ENCODE measurements at regions not wholly inside any gene's neighbourhood (a gene's known extent, or its start where the extent isn't known, plus 50 kb on each side); places are given as distances from the start of the nearest gene placed in this dataset.

- no peak overlapping the region for H3K27ac ChIP-seq (ENCODE audit: low read depth in 1 of 2, low read length in 2 of 2)
- no peak overlapping the region for H3K4me3 ChIP-seq (ENCODE audit: low read length)
- intact Hi-C loops (cut with DNase I, micrococcal nuclease), result no loop called here
- no peak for TF ChIP-seq CTCF (IDR thresholded peaks at IDR 0.05)
- Mint-ChIP-seq H3K27me3 (peaks cover 4% of the 10 kb centered on the region), H3K36me3 (ENCODE audit: low read depth) (no peaks in the 10 kb centered on the region), H3K4me3 (no peak overlapping the region), H3K27ac (no peak overlapping the region), H3K4me1 (ENCODE audit: low read depth) (no peaks in the 10 kb centered on the region), H3K9me3 (no peaks in the 10 kb centered on the region)
- H3K27me3 ChIP-seq (ENCODE audit: control insufficient read depth in 1 of 2, insufficient read depth in 2 of 2, low read length in 2 of 2), result no peaks in the 10 kb centered on the region
- no peak for ATAC-seq (ENCODE audit: poor library complexity)
- DNase-seq, result no peak
- H3K9me3 ChIP-seq (ENCODE audit: control insufficient read depth in 1 of 2, insufficient read depth in 1 of 2, low read length in 2 of 2), result no peaks in the 10 kb centered on the region
- no peaks in the 10 kb centered on the region for H3K4me1 ChIP-seq (ENCODE audit: insufficient read depth, low read length)
- POLR2A ChIA-PET, result no interaction called here
- no peaks in the 10 kb centered on the region for H3K36me3 ChIP-seq (ENCODE audit: insufficient read depth, low read length)
- CTCF ChIA-PET, result no interaction called here
These were observed 64.2 kb downstream of the RBM43 start for GRCh38 chr2:151197184-151198108.

GRCh38 chr2:151193576-151193975, 68.1 kb downstream of the RBM43 start:
- Mint-ChIP-seq H3K27me3 (peaks cover 4% of the 10 kb centered on the region), H3K4me1 (ENCODE audit: low read depth) (peaks cover 8% of the 10 kb centered on the region), H3K27ac (no peak overlapping the region), H3K4me3 (no peak overlapping the region), H3K36me3 (ENCODE audit: low read depth) (no peaks in the 10 kb centered on the region), H3K9me3 (no peaks in the 10 kb centered on the region)
- H3K4me1 ChIP-seq (ENCODE audit: insufficient read depth, low read length), result no peaks in the 10 kb centered on the region
- DNase-seq, result no peak
- ChIA-PET CTCF (no interaction called here), POLR2A (no interaction called here)
- H3K36me3 ChIP-seq (ENCODE audit: insufficient read depth, low read length), result no peaks in the 10 kb centered on the region
- no peak overlapping the region for H3K27ac ChIP-seq (ENCODE audit: low read depth in 1 of 2, low read length in 2 of 2)
- no peaks in the 10 kb centered on the region for H3K27me3 ChIP-seq (ENCODE audit: control insufficient read depth in 1 of 2, insufficient read depth in 2 of 2, low read length in 2 of 2)
- TF ChIP-seq CTCF (IDR thresholded peaks at IDR 0.05), result no peak
- no peak for ATAC-seq (ENCODE audit: poor library complexity)
- H3K4me3 ChIP-seq (ENCODE audit: low read length), result no peak overlapping the region
- H3K9me3 ChIP-seq (ENCODE audit: control insufficient read depth in 1 of 2, insufficient read depth in 1 of 2, low read length in 2 of 2), result no peaks in the 10 kb centered on the region
- intact Hi-C loops (cut with DNase I, micrococcal nuclease), result no loop called here

- Mint-ChIP-seq H3K27ac (no peak overlapping the region), H3K4me3 (no peak overlapping the region), H3K36me3 (ENCODE audit: low read depth) (no peaks in the 10 kb centered on the region), H3K9me3 (no peaks in the 10 kb centered on the region), H3K27me3 (peaks cover 4% of the 10 kb centered on the region), H3K4me1 (ENCODE audit: low read depth) (peaks cover 8% of the 10 kb centered on the region)
- H3K9me3 ChIP-seq (ENCODE audit: control insufficient read depth in 1 of 2, insufficient read depth in 1 of 2, low read length in 2 of 2), result no peaks in the 10 kb centered on the region
- intact Hi-C loops (cut with DNase I, micrococcal nuclease), result no loop called here
- no peaks in the 10 kb centered on the region for H3K4me1 ChIP-seq (ENCODE audit: insufficient read depth, low read length)
- ChIA-PET CTCF (no interaction called here), POLR2A (no interaction called here)
- no peaks in the 10 kb centered on the region for H3K27me3 ChIP-seq (ENCODE audit: control insufficient read depth in 1 of 2, insufficient read depth in 2 of 2, low read length in 2 of 2)
- no peaks in the 10 kb centered on the region for H3K36me3 ChIP-seq (ENCODE audit: insufficient read depth, low read length)
- H3K4me3 ChIP-seq (ENCODE audit: low read length), result no peak overlapping the region
- H3K27ac ChIP-seq (ENCODE audit: low read depth in 1 of 2, low read length in 2 of 2), result no peak overlapping the region
- ATAC-seq (ENCODE audit: poor library complexity) (no peak), DNase-seq (no peak)
- no peak for TF ChIP-seq CTCF (IDR thresholded peaks at IDR 0.05)
These were observed 69.0 kb downstream of the RBM43 start for GRCh38 chr2:151192681-151193080.

Measured in CD4-positive, alpha-beta T cell (primary cell).